GM23248 (cell line): ENCODE measurements at regions not wholly inside any gene's neighbourhood (a gene's known extent, or its start where the extent isn't known, plus 50 kb on each side); places are given as distances from the start of the nearest gene placed in this dataset.

Source experiments
- DNase-seq: peaks from one replicate; pipeline ENCODE4 v3.0.0-alpha.2; 2015
- H2AFZ ChIP-seq: fragments of 200-600 bp; sonication (generic); 2 replicates; pipeline ENCODE4 v1.6.1; 2016; ENCODE audit warnings: antibody characterized with exemption
- H3F3A ChIP-seq: fragments of 200-600 bp; sonication (generic); 2 replicates; pipeline ENCODE4 v1.6.1; 2016; ENCODE audit warnings: mild to moderate bottlenecking, antibody characterized with exemption, mixed run types; ENCODE audit not compliant: insufficient read depth
- H3K27ac ChIP-seq: fragments of 200-600 bp; sonication (generic); 2 replicates; pipeline ENCODE4 v1.5.1; 2016; ENCODE audit warnings: mild to moderate bottlenecking
- H3K27me3 ChIP-seq: fragments of 200-600 bp; sonication (generic); replicated peaks from 2 replicates; pipeline ENCODE4 v1.6.1; 2016; ENCODE audit warnings: mild to moderate bottlenecking; ENCODE audit not compliant: insufficient read depth
- H3K36me3 ChIP-seq: fragments of 200-600 bp; sonication (generic); 2 replicates; pipeline ENCODE4 v1.6.1; 2016; ENCODE audit warnings: low read depth, mild to moderate bottlenecking
- H3K4me1 ChIP-seq: fragments of 200-600 bp; sonication (generic); 2 replicates; pipeline ENCODE4 v1.6.1; 2016; ENCODE audit warnings: mild to moderate bottlenecking; ENCODE audit not compliant: insufficient read depth
- H3K4me2 ChIP-seq: fragments of 200-600 bp; sonication (generic); one replicate; pipeline ENCODE4 v1.6.1; 2016; ENCODE audit warnings: mild to moderate bottlenecking; ENCODE audit not compliant: unreplicated experiment
- H3K4me3 ChIP-seq: fragments of 200-600 bp; sonication (generic); 2 replicates; pipeline ENCODE4 v1.5.1; 2016; ENCODE audit warnings: mild to moderate bottlenecking
- H3K79me2 ChIP-seq: fragments of 200-600 bp; sonication (generic); 2 replicates; pipeline ENCODE4 v1.6.1; 2016; ENCODE audit warnings: mild to moderate bottlenecking; ENCODE audit not compliant: insufficient read depth
- H3K9ac ChIP-seq: fragments of 200-600 bp; sonication (generic); 2 replicates; pipeline ENCODE4 v1.6.1; 2016; ENCODE audit warnings: mild to moderate bottlenecking
- H3K9me2 ChIP-seq: fragments of 200-600 bp; sonication (generic); 2 replicates; pipeline ENCODE4 v1.6.1; 2016; ENCODE audit warnings: mixed run types, mild to moderate bottlenecking, moderate library complexity; ENCODE audit not compliant: insufficient read depth
- H3K9me3 ChIP-seq: fragments of 200-600 bp; sonication (generic); one replicate; pipeline ENCODE4 v1.6.1; 2017; ENCODE audit warnings: low read depth
- H4K20me1 ChIP-seq: fragments of 200-600 bp; sonication (generic); 2 replicates; pipeline ENCODE4 v1.6.0; 2016; ENCODE audit not compliant: insufficient read depth
- EZH2 ChIP-seq: fragments of 200-600 bp; sonication (generic); IDR thresholded peaks from 2 replicates; pipeline ENCODE4 v1.6.1; 2018; ENCODE audit warnings: antibody characterized with exemption, mild to moderate bottlenecking; ENCODE audit not compliant: insufficient read depth, poor library complexity, severe bottlenecking
- EZH2phosphoT487 ChIP-seq: fragments of 200-600 bp; sonication (generic); IDR thresholded peaks from 2 replicates; pipeline ENCODE4 v1.6.1; 2018; ENCODE audit warnings: antibody characterized with exemption, moderate library complexity, mild to moderate bottlenecking, low read depth; ENCODE audit not compliant: insufficient read depth
- WGBS, 2 experiments: methylation state at CpG; one replicate each; pipeline ENCODE4 v1.1.6; 2015 to 2017; ENCODE audit warnings: low lambda C conversion rate in 2 of 2, low coverage in 1 of 2; ENCODE audit errors: missing lambda C conversion rate in 2 of 2; 5-methylcytosine and 5-hydroxymethylcytosine counted together
- in situ Hi-C: fragments of 300-500 bp; cut with MboI; formaldehyde crosslinking; loops from 2 replicates; pipeline ENCODE4 v1.15.0; 2020

DNA sequence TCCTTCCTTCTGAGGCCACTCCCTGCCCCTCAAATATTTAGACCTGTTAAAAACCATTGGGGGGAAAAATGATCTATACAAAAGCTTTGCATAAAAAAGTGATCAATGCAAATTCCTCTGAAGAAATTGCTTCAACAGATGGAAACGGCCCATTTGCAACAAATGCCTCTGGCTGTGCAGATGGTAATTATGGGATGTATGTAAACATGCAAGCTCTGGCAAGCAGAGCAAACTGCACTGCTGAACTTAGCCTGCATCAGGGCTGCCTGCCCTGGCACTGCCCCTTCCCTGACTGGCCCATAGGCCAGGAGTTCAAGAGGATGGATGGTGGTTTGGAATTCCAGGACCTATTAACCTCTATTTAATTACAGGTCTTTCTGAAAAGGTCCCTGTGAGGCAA, 388.7 kb downstream of the MIAT start:
- Histone ChIP-seq H4K20me1 (no peaks in the 10 kb centered on the region), H3K9ac (no peak overlapping the region), H3K36me3 (no peaks in the 10 kb centered on the region), H3K4me1 (peaks cover 11% of the 10 kb centered on the region), H3K79me2 (no peaks in the 10 kb centered on the region), H3F3A (peaks cover 14% of the 10 kb centered on the region), H3K9me3 (no peaks in the 10 kb centered on the region), H3K4me3 (no peak overlapping the region), H3K27me3 (0 out of 2 replicates have a peak, but pooled peaks cover 5% of the 10 kb centered on the region), H3K4me2 (no peak overlapping the region), H3K9me2 (no peaks in the 10 kb centered on the region), H2AFZ (no peak overlapping the region), H3K27ac (no peak overlapping the region)
- TF ChIP-seq EZH2 = no peak
- TF ChIP-seq EZH2phosphoT487 = no peak
- in situ Hi-C loops = no loop called here
- WGBS, 2 experiments = 96% methylated on average over 1 of the region's 1 CpG
- no peak for DNase-seq

DNA sequence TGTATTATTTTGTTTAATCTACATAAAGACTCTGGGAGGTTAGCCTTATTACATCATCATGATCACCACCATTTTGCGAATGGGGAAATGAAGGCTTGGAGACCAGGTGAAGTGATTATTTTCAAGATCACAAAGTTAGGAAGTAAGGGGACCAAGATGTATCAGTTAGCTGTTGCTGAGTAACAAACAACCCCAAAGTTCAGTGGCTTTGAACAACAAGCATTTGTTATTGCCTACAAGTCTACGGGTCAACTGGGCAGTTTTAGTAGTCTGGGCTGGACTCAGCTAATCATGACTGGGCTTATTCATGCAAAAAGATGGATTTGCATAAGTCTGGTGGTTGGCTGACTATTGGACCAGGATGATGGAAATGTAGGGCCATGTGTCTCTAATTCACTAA, 389.2 kb downstream of the MIAT start:
- Histone ChIP-seq H3K9me3 (no peaks in the 10 kb centered on the region), H2AFZ (no peak overlapping the region), H4K20me1 (no peaks in the 10 kb centered on the region), H3K79me2 (no peaks in the 10 kb centered on the region), H3K27me3 (0 out of 2 replicates have a peak, but pooled peaks cover 4% of the 10 kb centered on the region), H3K36me3 (no peaks in the 10 kb centered on the region), H3K9me2 (no peaks in the 10 kb centered on the region), H3K4me1 (peaks cover 11% of the 10 kb centered on the region), H3K27ac (no peak overlapping the region), H3F3A (peaks cover 14% of the 10 kb centered on the region), H3K4me3 (no peak overlapping the region), H3K4me2 (no peak overlapping the region), H3K9ac (no peak overlapping the region)
- no peak for DNase-seq
- TF ChIP-seq EZH2phosphoT487 (no peak), EZH2 (no peak)
- in situ Hi-C loops = no loop called here
- WGBS, 2 experiments = 84 to 92% methylated on average over 2 of the region's 2 CpGs

DNA sequence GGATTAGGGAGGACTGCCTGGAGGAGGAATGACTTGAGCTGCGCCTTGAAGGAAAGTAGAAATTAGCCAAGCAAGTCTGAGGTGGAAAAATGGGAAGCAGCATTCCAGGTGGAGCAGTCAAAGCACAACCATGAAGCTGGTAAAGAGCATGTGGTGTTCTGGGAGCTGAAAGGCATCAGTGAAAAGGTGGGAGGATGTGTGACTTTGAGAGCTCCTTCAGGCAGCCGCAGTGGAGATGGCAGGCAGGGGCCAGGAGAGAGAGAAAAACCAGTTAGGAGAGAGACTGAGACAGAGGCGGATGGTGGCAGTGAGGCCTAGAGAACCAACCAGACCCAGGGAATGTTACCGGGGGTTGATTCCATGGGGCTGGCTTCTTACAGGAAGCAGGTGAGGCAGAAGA, 393.4 kb downstream of the MIAT start:
- in situ Hi-C loops = no loop called here
- no peaks in the 10 kb centered on the region for H4K20me1 ChIP-seq
- no peaks in the 10 kb centered on the region for H3K9me2 ChIP-seq
- H3K4me3 ChIP-seq = no peak overlapping the region
- 77 to 89% methylated on average over 4 of the region's 4 CpGs for WGBS, 2 experiments
- H2AFZ ChIP-seq = no peak overlapping the region
- H3K4me1 ChIP-seq = peaks cover under 1% of the 10 kb centered on the region; the same call in 1 of the 2 replicates
- no peaks in the 10 kb centered on the region for H3K27me3 ChIP-seq
- no peak overlapping the region for H3K4me2 ChIP-seq
- TF ChIP-seq EZH2 (no peak), EZH2phosphoT487 (no peak)
- no peak overlapping the region for H3K27ac ChIP-seq
- H3F3A ChIP-seq = peaks cover 3% of the 10 kb centered on the region; the same call in 1 of the 2 replicates
- DNase-seq = no peak
- no peak overlapping the region for H3K9ac ChIP-seq
- H3K36me3 ChIP-seq = no peaks in the 10 kb centered on the region
- H3K9me3 ChIP-seq = no peaks in the 10 kb centered on the region
- no peaks in the 10 kb centered on the region for H3K79me2 ChIP-seq

DNA sequence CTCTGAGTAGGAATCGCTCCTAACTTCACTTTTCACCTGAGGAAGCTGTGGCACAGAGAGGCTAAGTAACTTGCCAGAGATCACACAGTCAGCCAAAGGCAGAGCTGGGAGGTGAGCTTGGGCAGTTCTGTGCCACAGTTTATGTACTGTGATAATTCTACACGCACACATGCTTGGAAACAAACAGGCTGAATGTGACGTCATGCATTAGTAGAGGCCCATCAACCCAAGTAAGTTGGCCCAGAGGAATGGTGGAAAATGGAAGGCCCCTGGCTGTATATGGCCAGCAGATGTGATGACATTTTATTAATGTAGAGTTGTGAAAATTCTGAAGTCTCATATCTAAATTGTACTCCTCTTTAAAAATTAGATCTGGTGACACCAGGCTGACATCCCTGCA, 394.0 kb downstream of the MIAT start:
- Histone ChIP-seq H3K27ac (no peak overlapping the region), H2AFZ (no peak overlapping the region), H3K9ac (no peak overlapping the region), H4K20me1 (no peaks in the 10 kb centered on the region), H3F3A (no peaks in the 10 kb centered on the region), H3K9me3 (no peaks in the 10 kb centered on the region), H3K79me2 (no peaks in the 10 kb centered on the region), H3K27me3 (no peaks in the 10 kb centered on the region), H3K4me1 (no peaks in the 10 kb centered on the region), H3K36me3 (no peaks in the 10 kb centered on the region), H3K4me2 (no peak overlapping the region), H3K4me3 (no peak overlapping the region), H3K9me2 (no peaks in the 10 kb centered on the region)
- in situ Hi-C loops = no loop called here
- TF ChIP-seq EZH2phosphoT487 (no peak), EZH2 (no peak)
- 61 to 63% methylated on average over 3 of the region's 3 CpGs for WGBS, 2 experiments
- DNase-seq = no peak

DNA sequence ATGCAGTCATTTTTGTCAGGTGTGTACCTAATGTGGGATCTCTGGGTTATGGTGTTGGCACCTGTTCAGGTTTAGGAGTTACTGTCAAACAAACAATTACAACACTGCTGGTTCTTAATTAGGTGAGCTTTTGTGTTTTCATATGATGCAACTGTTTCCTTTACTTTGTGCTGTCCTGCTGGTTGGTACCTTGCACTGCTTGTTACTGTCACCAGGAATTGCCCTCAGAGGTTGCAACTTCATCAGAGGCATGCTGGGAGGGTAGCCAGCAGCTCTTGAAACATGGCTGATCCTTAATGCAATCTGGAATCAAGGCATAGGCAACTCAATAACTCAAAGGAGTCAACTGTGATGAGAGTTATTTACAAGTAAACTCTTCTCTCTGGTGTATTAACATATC, 400.3 kb downstream of the MIAT start:
- Histone ChIP-seq H4K20me1 (no peaks in the 10 kb centered on the region), H3K27ac (no peak overlapping the region), H3K9me2 (no peaks in the 10 kb centered on the region), H3K4me1 (no peaks in the 10 kb centered on the region), H3K9ac (no peak overlapping the region), H3K4me3 (no peak overlapping the region), H3F3A (no peaks in the 10 kb centered on the region), H3K79me2 (no peaks in the 10 kb centered on the region), H2AFZ (no peak overlapping the region), H3K27me3 (0 out of 2 replicates have a peak, but pooled peaks cover 3% of the 10 kb centered on the region), H3K9me3 (no peaks in the 10 kb centered on the region), H3K4me2 (no peak overlapping the region), H3K36me3 (no peaks in the 10 kb centered on the region)
- in situ Hi-C loops = no loop called here
- DNase-seq = no peak
- TF ChIP-seq EZH2phosphoT487 (no peak), EZH2 (no peak)
